ENCODE measurements at regions not wholly inside any gene's neighbourhood (a gene's known extent, or its start where the extent isn't known, plus 50 kb on each side); places are given as distances from the start of the nearest gene placed in this dataset.
"Not testable (repeated sequence)": the region's sequence is repeated elsewhere in the genome, so short reads cannot be mapped to it uniquely, and the experiment has no call there.

- TF ChIP-seq CTCF (IDR thresholded peaks at IDR 0.05; ENCODE audit: low read length); EZH2 (optimal IDR thresholded peaks at IDR 0.05; ENCODE audit: low read depth, low read length): not testable (repeated sequence)
Observed at GRCh38 chr5:17130302-17130701, 87.1 kb upstream of the BASP1 start.
